ENCODE measurements at regions not wholly inside any gene's neighbourhood (a gene's known extent, or its start where the extent isn't known, plus 50 kb on each side); places are given as distances from the start of the nearest gene placed in this dataset.

DNA sequence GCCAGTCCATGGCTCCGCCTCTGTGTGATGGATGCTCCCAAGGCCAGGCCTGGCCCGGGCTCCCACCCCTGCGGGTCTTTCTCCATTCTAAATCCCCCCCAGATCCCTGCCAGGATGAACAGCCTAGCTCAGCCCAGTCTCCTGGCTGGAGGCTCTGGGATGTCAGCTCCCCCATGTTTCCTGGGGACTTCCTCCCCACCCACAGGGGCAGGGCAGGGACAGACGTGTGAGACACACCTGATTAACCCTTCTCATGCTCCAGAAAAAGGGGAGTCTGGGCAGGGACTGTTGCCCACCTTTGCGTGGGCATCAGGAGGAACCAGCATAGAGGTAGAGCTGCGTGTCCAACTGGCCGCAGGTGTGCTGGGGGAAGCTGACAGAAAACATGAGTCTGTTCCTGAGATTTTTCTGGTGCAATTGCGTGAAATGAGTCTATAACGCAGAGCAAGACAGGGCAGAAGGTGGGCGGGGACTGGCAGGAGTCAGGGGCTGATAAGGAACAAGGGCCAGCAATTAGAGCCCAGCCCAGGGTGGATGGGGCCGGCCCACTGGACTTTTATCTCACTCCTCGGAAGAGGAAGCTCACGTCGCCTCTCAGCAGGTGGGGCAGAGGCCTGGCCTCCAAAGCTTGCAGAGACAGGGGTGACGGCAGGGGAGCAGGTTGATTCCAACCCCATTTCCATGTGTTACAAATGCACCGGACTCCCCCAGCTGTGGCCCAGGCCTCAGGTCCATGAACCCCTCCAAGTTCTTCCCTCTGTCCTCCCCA, 238.2 kb downstream of the RBFOX3 start:
- TF ChIP-seq, protein P1, sequence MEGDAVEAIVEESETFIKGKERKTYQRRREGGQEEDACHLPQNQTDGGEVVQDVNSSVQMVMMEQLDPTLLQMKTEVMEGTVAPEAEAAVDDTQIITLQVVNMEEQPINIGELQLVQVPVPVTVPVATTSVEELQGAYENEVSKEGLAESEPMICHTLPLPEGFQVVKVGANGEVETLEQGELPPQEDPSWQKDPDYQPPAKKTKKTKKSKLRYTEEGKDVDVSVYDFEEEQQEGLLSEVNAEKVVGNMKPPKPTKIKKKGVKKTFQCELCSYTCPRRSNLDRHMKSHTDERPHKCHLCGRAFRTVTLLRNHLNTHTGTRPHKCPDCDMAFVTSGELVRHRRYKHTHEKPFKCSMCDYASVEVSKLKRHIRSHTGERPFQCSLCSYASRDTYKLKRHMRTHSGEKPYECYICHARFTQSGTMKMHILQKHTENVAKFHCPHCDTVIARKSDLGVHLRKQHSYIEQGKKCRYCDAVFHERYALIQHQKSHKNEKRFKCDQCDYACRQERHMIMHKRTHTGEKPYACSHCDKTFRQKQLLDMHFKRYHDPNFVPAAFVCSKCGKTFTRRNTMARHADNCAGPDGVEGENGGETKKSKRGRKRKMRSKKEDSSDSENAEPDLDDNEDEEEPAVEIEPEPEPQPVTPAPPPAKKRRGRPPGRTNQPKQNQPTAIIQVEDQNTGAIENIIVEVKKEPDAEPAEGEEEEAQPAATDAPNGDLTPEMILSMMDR (IDR thresholded peaks at IDR 0.05): no peak
- no peak for TF ChIP-seq POLR2A (IDR thresholded peaks at IDR 0.05)
